Dermis blood vessel endothelial cell (primary cell): ENCODE measurements at regions not wholly inside any gene's neighbourhood (a gene's known extent, or its start where the extent isn't known, plus 50 kb on each side); places are given as distances from the start of the nearest gene placed in this dataset.

Experiments
- DNase-seq: peaks from one replicate; pipeline ENCODE4 v3.0.0; 2010

- DNase-seq = no peak
These were observed 65.1 kb upstream of the FAM222A start for GRCh38 chr12:109648521-109648920.

GRCh38 chr12:109650808-109651207 is 62.8 kb upstream of the FAM222A start:
- no peak for DNase-seq

DNA sequence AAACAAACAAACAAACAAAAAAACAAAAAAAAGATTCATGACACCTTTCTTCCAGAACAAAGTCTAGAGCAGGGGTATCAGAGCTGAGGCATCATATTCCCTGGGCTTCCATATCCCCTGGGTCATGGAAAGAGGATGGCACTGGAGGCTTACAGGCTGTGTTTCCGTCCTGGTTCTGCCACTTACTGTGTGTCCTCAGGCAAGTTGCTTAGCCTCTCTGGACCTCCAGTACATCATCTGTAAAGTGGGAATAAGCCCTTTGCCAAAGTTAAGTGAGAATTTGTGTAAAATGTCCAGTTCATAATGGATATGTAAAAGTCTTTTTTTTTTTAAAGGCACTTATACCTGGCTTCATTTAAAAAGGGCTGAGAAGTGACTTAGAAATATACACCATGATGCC is 62.0 kb upstream of the FAM222A start:
- DNase-seq = no peak

DNA sequence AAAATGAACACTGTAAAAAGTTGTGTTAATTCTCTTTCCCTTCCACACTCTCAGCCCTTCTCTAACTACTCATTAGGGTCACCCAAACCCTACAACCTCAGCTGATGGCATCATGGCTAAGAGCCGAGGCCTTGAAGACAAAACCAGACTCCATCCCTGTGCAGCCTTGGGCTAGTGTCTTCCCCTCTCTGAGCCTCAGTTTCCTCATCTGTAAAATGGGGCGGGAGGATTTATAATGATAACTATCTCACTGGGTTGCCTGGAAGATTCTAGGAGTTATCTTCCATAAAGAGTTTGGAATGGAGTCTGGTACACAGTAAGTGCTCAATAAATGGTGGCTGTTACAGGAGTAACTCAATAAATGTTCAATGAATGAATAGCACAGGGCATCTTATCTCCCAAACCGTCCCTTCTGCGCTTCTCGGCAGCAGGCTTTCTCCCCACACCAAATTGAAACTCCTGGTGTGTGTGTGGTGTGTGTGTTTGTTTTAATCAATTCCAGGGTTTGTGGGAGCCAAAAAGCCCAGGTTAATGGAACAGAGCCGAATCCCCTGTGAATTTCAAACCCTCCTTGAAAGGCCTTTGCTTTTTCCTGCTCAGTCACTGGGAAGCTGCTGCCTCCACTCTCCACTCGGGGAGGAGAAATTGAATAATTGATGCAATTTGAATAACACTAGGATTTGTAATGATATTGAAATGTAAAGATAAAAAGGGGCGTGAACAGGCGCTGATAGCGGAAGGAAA is 61.2 kb upstream of the FAM222A start:
- DNase-seq = no peak

GRCh38 chr12:109652977-109653264 is 60.7 kb upstream of the FAM222A start:
- DNase-seq = no peak

GRCh38 chr12:109653890-109654289 is 59.7 kb upstream of the FAM222A start:
- DNase-seq = peak; percentile 3

GRCh38 chr12:109654357-109654756 is 59.3 kb upstream of the FAM222A start:
- DNase-seq = no peak

DNA sequence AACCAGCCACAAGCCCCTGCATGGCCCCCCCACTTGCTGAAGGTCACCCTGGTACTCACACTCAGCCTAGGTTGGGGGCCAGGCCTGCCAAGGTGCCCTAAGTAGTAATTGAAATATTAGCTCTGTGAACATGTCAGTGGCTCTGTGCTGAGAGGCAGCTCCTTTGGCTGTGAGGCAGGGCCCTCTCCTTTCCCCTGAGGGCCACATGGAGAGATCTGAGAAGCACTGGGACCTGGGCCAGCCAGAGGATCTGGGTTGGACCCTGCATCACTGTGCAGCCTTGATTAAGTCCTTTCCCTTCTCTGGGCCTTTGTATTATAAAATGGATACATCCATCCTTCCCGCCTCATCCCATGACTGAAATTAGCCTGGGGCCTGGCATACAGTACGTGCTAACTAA is 58.0 kb upstream of the FAM222A start:
- no peak for DNase-seq

DNA sequence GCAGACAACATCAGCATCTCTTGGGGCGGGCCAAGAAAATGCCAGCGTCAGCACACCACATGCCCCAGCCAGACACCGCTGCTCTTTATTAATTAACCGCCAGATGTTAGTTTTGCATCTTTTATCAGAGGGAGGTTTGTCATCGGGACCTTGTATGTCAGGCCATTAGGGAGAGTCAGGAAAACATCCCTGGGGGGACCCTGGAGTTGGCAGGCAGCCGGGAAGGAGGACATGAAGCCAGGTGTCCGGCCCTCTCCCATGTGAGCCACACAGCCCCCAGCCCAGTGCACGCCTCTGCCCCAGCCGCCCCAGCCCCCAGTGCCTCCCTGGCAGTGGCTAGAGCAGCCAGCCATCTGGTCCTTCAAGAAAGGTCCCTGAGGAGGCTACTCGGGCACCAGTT is 56.9 kb upstream of the FAM222A start:
- no peak for DNase-seq

DNA sequence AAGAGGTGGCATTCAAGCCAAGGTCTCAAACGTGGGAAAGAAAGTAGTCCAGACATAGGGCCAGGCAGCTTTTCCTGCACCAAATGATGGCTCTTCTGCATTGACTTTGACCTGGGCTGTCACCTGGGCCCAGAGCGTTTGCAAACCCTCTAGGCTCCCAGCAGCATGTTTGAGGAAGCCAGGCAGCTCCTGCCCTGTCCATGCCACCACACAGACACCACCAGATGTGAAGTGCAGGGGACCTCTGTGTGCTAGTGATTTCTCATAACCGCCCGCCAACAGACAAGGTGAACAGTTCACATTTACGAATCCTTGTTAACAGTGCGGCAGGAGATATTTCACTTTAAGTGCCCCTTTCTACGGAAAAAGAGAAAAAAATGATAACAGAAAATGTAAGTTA is 49.8 kb upstream of the FAM222A start:
- DNase-seq = no peak
